WTC11 (cell line): ENCODE measurements at regions not wholly inside any gene's neighbourhood (a gene's known extent, or its start where the extent isn't known, plus 50 kb on each side); places are given as distances from the start of the nearest gene placed in this dataset.

Experiments
- ATAC-seq: fragments of 200-7000 bp; cut with Tn5 transposase; 2 replicates; pipeline ENCODE4 v1.10.0; 2021; ENCODE audit warnings: mild to moderate bottlenecking, moderate library complexity
- CTCF ChIA-PET: fragments of 300-600 bp; sonication (Branson Sonifier 250); formaldehyde crosslinking; loops from one replicate; lab custom pipeline; 2021; ENCODE audit warnings: antibody characterized with exemption; lab: Charles Lee
- POLR2A ChIA-PET: fragments of 350-600 bp; sonication (Branson Sonifier 250); formaldehyde crosslinking; loops from one replicate; lab custom pipeline; 2021; ENCODE audit warnings: antibody characterized with exemption; lab: Charles Lee
- DNase-seq: peaks from one replicate; pipeline ENCODE4 v3.0.0; 2021; ENCODE audit warnings: low spot score
- H3K27ac Mint-ChIP-seq: 2 replicates; pipeline ENCODE4 v1.8.0; 2021; ENCODE audit warnings: mixed read lengths
- H3K27me3 Mint-ChIP-seq: 2 replicates; pipeline ENCODE4 v1.8.0; 2021; ENCODE audit warnings: low read depth, mild to moderate bottlenecking, moderate library complexity, mixed read lengths
- H3K36me3 Mint-ChIP-seq: 2 replicates; pipeline ENCODE4 v1.8.0; 2021; ENCODE audit warnings: mixed read lengths
- H3K4me1 Mint-ChIP-seq: 2 replicates; pipeline ENCODE4 v1.8.0; 2022; ENCODE audit warnings: mixed read lengths
- H3K4me3 Mint-ChIP-seq: 2 replicates; pipeline ENCODE4 v1.8.0; 2021; ENCODE audit warnings: mild to moderate bottlenecking, moderate library complexity, mixed read lengths
- H3K9me3 Mint-ChIP-seq: 2 replicates; pipeline ENCODE4 v1.8.0; 2021; ENCODE audit warnings: mixed read lengths
- CBFB ChIP-seq: sonication (generic); formaldehyde crosslinking; IDR thresholded peaks from 2 replicates; pipeline ENCODE4 v1.8.1; 2022; ENCODE audit warnings: mild to moderate bottlenecking, low read depth, missing genetic modification reagents
- CREM ChIP-seq: sonication (generic); formaldehyde crosslinking; IDR thresholded peaks from 2 replicates; pipeline ENCODE4 v1.8.1; 2022; ENCODE audit warnings: mild to moderate bottlenecking, missing genetic modification reagents, moderate library complexity
- EMX1 ChIP-seq: fragments of 250-450 bp; sonication (Bioruptor Pico); IDR thresholded peaks from 2 replicates; pipeline ENCODE4 v1.8.0; 2021; ENCODE audit warnings: mild to moderate bottlenecking
- ESRRA ChIP-seq: sonication (generic); formaldehyde crosslinking; IDR thresholded peaks from 2 replicates; pipeline ENCODE4 v1.8.1; 2022; ENCODE audit warnings: mild to moderate bottlenecking, missing genetic modification reagents, borderline replicate concordance
- ETV6 ChIP-seq: sonication (generic); formaldehyde crosslinking; IDR thresholded peaks from 2 replicates; pipeline ENCODE4 v1.8.1; 2022; ENCODE audit warnings: mild to moderate bottlenecking, missing genetic modification reagents
- FOXP4 ChIP-seq: sonication (generic); formaldehyde crosslinking; IDR thresholded peaks from 2 replicates; pipeline ENCODE4 v1.8.0; 2022; ENCODE audit warnings: mild to moderate bottlenecking, missing genetic modification reagents
- GABPB1 ChIP-seq: sonication (generic); formaldehyde crosslinking; IDR thresholded peaks from 2 replicates; pipeline ENCODE4 v1.8.1; 2023; ENCODE audit warnings: mild to moderate bottlenecking, missing genetic modification reagents
- MXD4 ChIP-seq: fragments of 250-450 bp; sonication (Bioruptor Pico); IDR thresholded peaks from 2 replicates; pipeline ENCODE4 v1.8.0; 2021; ENCODE audit warnings: mild to moderate bottlenecking, moderate library complexity, borderline replicate concordance
- OVOL2 ChIP-seq: fragments of 250-450 bp; sonication (Bioruptor Pico); IDR thresholded peaks from 2 replicates; pipeline ENCODE4 v1.9.0; 2021; ENCODE audit warnings: mild to moderate bottlenecking, borderline replicate concordance
- PRRX2 ChIP-seq: fragments of 250-450 bp; sonication (Bioruptor Pico); IDR thresholded peaks from 2 replicates; pipeline ENCODE4 v1.8.0; 2021; ENCODE audit warnings: mild to moderate bottlenecking
- RORB ChIP-seq: fragments of 250-450 bp; sonication (Bioruptor Pico); IDR thresholded peaks from 2 replicates; pipeline ENCODE4 v1.9.0; 2021; ENCODE audit warnings: mild to moderate bottlenecking
- SMAD3 ChIP-seq: sonication (generic); formaldehyde crosslinking; IDR thresholded peaks from 2 replicates; pipeline ENCODE4 v1.8.0; 2022; ENCODE audit warnings: missing genetic modification reagents, mild to moderate bottlenecking, borderline replicate concordance
- STAT6 ChIP-seq: sonication (generic); formaldehyde crosslinking; conservative IDR thresholded peaks from 2 replicates; pipeline ENCODE4 v1.8.1; 2023; ENCODE audit warnings: mild to moderate bottlenecking, low read depth, missing genetic modification reagents, moderate library complexity
- ZBTB21 ChIP-seq: sonication (generic); formaldehyde crosslinking; IDR thresholded peaks from 2 replicates; pipeline ENCODE4 v1.8.1; 2023; ENCODE audit warnings: mild to moderate bottlenecking, missing genetic modification reagents, borderline replicate concordance
- ZNF396 ChIP-seq: fragments of 250-450 bp; sonication (Bioruptor Pico); IDR thresholded peaks from 2 replicates; pipeline ENCODE4 v1.8.0; 2021; ENCODE audit warnings: mild to moderate bottlenecking, moderate library complexity, borderline replicate concordance
- ZNF512 ChIP-seq: sonication (generic); formaldehyde crosslinking; IDR thresholded peaks from 2 replicates; pipeline ENCODE4 v1.8.1; 2022; ENCODE audit warnings: missing genetic modification reagents, borderline replicate concordance
- TF ChIP-seq, protein P1 (sequence below): sonication (generic); formaldehyde crosslinking; IDR thresholded peaks from 2 replicates; pipeline ENCODE4 v1.8.1; 2022; ENCODE audit warnings: low read depth, missing genetic modification reagents, borderline replicate concordance
- TF ChIP-seq, protein P2 (sequence below): fragments of 250-450 bp; sonication (Bioruptor Pico); IDR thresholded peaks from 2 replicates; pipeline ENCODE4 v1.9.0; 2021; ENCODE audit warnings: mild to moderate bottlenecking, borderline replicate concordance
- TF ChIP-seq, protein P3 (sequence below): sonication (generic); formaldehyde crosslinking; IDR thresholded peaks from 2 replicates; pipeline ENCODE4 v1.8.0; 2022; ENCODE audit warnings: mild to moderate bottlenecking, missing genetic modification reagents
- TF ChIP-seq, protein P4 (sequence below): fragments of 250-450 bp; sonication (Bioruptor Pico); IDR thresholded peaks from 2 replicates; pipeline ENCODE4 v1.9.0; 2021; ENCODE audit warnings: mild to moderate bottlenecking

- peaks cover 16% of the 10 kb centered on the region for H3K4me1 Mint-ChIP-seq
Observed at GRCh38 chr4:115213716-115214115, 100.3 kb upstream of the NDST4 start.

DNA sequence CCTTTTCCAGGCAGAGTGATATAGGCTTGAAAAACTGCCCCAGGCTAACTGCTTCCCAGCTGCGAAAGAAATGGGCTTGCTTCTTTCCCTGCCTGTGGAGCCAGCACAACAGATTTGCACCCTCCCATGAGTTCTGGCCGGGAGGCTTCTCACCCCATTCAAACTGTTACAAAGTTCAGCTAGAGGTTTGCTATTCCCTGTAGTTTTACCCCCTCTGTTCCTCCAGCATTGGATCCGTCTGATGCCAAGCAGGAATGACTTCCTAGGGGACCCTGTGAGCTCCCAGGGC is 87.6 kb upstream of the NDST4 start:
- CTCF ChIA-PET, result no interaction called here

More at GRCh38 chr4:115213716-115214115, 100.3 kb upstream of the NDST4 start:
- DNase-seq, result no peak
- no peaks in the 10 kb centered on the region for H3K36me3 Mint-ChIP-seq
- ATAC-seq, result no peak
- H3K9me3 Mint-ChIP-seq, result no peaks in the 10 kb centered on the region; the same call in 1 of the 2 replicates
- H3K27me3 Mint-ChIP-seq, result no peaks in the 10 kb centered on the region
- no peak overlapping the region for H3K27ac Mint-ChIP-seq
- H3K4me3 Mint-ChIP-seq, result no peak overlapping the region
- POLR2A ChIA-PET, result no interaction called here
- TF ChIP-seq MXD4 (CRISPR knock-in tag) (no peak), ETV6 (no peak), ZBTB21 (CRISPR knock-in tag) (no peak), OVOL2 (CRISPR knock-in tag) (no peak), CREM (CRISPR knock-in tag) (no peak)
- TF ChIP-seq, protein P1, sequence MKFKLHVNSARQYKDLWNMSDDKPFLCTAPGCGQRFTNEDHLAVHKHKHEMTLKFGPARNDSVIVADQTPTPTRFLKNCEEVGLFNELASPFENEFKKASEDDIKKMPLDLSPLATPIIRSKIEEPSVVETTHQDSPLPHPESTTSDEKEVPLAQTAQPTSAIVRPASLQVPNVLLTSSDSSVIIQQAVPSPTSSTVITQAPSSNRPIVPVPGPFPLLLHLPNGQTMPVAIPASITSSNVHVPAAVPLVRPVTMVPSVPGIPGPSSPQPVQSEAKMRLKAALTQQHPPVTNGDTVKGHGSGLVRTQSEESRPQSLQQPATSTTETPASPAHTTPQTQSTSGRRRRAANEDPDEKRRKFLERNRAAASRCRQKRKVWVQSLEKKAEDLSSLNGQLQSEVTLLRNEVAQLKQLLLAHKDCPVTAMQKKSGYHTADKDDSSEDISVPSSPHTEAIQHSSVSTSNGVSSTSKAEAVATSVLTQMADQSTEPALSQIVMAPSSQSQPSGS (CRISPR knock-in tag), result no peak
- TF ChIP-seq, all 79 proteins: peak for 0
- CTCF ChIA-PET, result no interaction called here

More for the DNA sequence above, 87.6 kb upstream of the NDST4 start:
- H3K4me3 Mint-ChIP-seq, result no peak overlapping the region
- POLR2A ChIA-PET, result no interaction called here
- H3K9me3 Mint-ChIP-seq, result peaks cover 25% of the 10 kb centered on the region
- DNase-seq, result no peak
- no peaks in the 10 kb centered on the region; the same call in 1 of the 2 replicates for H3K27me3 Mint-ChIP-seq
- TF ChIP-seq RORB (CRISPR knock-in tag) (no peak), ESRRA (CRISPR knock-in tag) (no peak), CREM (CRISPR knock-in tag) (no peak), FOXP4 (CRISPR knock-in tag) (no peak), GABPB1 (no peak), ZNF396 (CRISPR knock-in tag) (no peak), PRRX2 (no peak), SMAD3 (no peak), MXD4 (CRISPR knock-in tag) (no peak), CBFB (CRISPR knock-in tag) (no peak), STAT6 (CRISPR knock-in tag) (no peak), EMX1 (no peak), ZNF512 (CRISPR knock-in tag) (no peak)
- TF ChIP-seq, protein P1 (CRISPR knock-in tag), result no peak
- TF ChIP-seq, protein P2, sequence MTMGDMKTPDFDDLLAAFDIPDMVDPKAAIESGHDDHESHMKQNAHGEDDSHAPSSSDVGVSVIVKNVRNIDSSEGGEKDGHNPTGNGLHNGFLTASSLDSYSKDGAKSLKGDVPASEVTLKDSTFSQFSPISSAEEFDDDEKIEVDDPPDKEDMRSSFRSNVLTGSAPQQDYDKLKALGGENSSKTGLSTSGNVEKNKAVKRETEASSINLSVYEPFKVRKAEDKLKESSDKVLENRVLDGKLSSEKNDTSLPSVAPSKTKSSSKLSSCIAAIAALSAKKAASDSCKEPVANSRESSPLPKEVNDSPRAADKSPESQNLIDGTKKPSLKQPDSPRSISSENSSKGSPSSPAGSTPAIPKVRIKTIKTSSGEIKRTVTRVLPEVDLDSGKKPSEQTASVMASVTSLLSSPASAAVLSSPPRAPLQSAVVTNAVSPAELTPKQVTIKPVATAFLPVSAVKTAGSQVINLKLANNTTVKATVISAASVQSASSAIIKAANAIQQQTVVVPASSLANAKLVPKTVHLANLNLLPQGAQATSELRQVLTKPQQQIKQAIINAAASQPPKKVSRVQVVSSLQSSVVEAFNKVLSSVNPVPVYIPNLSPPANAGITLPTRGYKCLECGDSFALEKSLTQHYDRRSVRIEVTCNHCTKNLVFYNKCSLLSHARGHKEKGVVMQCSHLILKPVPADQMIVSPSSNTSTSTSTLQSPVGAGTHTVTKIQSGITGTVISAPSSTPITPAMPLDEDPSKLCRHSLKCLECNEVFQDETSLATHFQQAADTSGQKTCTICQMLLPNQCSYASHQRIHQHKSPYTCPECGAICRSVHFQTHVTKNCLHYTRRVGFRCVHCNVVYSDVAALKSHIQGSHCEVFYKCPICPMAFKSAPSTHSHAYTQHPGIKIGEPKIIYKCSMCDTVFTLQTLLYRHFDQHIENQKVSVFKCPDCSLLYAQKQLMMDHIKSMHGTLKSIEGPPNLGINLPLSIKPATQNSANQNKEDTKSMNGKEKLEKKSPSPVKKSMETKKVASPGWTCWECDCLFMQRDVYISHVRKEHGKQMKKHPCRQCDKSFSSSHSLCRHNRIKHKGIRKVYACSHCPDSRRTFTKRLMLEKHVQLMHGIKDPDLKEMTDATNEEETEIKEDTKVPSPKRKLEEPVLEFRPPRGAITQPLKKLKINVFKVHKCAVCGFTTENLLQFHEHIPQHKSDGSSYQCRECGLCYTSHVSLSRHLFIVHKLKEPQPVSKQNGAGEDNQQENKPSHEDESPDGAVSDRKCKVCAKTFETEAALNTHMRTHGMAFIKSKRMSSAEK (CRISPR knock-in tag), result no peak
- TF ChIP-seq, protein P3, sequence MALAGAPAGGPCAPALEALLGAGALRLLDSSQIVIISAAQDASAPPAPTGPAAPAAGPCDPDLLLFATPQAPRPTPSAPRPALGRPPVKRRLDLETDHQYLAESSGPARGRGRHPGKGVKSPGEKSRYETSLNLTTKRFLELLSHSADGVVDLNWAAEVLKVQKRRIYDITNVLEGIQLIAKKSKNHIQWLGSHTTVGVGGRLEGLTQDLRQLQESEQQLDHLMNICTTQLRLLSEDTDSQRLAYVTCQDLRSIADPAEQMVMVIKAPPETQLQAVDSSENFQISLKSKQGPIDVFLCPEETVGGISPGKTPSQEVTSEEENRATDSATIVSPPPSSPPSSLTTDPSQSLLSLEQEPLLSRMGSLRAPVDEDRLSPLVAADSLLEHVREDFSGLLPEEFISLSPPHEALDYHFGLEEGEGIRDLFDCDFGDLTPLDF (CRISPR knock-in tag), result no peak
- TF ChIP-seq, protein P4, sequence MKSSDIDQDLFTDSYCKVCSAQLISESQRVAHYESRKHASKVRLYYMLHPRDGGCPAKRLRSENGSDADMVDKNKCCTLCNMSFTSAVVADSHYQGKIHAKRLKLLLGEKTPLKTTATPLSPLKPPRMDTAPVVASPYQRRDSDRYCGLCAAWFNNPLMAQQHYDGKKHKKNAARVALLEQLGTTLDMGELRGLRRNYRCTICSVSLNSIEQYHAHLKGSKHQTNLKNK (CRISPR knock-in tag), result no peak
- peak; percentile 22; the same call in 1 of the 2 replicates for ATAC-seq
- H3K27ac Mint-ChIP-seq, result no peak overlapping the region
- no peaks in the 10 kb centered on the region for H3K4me1 Mint-ChIP-seq
- H3K36me3 Mint-ChIP-seq, result peaks cover 6% of the 10 kb centered on the region
